ENCODE measurements at regions not wholly inside any gene's neighbourhood (a gene's known extent, or its start where the extent isn't known, plus 50 kb on each side); places are given as distances from the start of the nearest gene placed in this dataset.

GRCh38 chrX:151828439-151829080, 84.1 kb upstream of the MAGEA4 start:
- no peak for TF ChIP-seq POLR2AphosphoS5 (IDR thresholded peaks at IDR 0.05)
- no peak for TF ChIP-seq CTCF (IDR thresholded peaks at IDR 0.05; ENCODE audit: poor library complexity, severe bottlenecking)
- no peak for TF ChIP-seq MXI1 (conservative IDR thresholded peaks at IDR 0.05; ENCODE audit: poor library complexity, severe bottlenecking)
- TF ChIP-seq RAD21 (conservative IDR thresholded peaks at IDR 0.05) = no peak
- TF ChIP-seq EZH2 (IDR thresholded peaks at IDR 0.05; ENCODE audit: borderline replicate concordance, insufficient read depth, low read length, poor library complexity, severe bottlenecking) = no peak
- no peak for TF ChIP-seq EP300 (conservative IDR thresholded peaks at IDR 0.05; ENCODE audit: poor library complexity, severe bottlenecking)
- TF ChIP-seq, protein P1, sequence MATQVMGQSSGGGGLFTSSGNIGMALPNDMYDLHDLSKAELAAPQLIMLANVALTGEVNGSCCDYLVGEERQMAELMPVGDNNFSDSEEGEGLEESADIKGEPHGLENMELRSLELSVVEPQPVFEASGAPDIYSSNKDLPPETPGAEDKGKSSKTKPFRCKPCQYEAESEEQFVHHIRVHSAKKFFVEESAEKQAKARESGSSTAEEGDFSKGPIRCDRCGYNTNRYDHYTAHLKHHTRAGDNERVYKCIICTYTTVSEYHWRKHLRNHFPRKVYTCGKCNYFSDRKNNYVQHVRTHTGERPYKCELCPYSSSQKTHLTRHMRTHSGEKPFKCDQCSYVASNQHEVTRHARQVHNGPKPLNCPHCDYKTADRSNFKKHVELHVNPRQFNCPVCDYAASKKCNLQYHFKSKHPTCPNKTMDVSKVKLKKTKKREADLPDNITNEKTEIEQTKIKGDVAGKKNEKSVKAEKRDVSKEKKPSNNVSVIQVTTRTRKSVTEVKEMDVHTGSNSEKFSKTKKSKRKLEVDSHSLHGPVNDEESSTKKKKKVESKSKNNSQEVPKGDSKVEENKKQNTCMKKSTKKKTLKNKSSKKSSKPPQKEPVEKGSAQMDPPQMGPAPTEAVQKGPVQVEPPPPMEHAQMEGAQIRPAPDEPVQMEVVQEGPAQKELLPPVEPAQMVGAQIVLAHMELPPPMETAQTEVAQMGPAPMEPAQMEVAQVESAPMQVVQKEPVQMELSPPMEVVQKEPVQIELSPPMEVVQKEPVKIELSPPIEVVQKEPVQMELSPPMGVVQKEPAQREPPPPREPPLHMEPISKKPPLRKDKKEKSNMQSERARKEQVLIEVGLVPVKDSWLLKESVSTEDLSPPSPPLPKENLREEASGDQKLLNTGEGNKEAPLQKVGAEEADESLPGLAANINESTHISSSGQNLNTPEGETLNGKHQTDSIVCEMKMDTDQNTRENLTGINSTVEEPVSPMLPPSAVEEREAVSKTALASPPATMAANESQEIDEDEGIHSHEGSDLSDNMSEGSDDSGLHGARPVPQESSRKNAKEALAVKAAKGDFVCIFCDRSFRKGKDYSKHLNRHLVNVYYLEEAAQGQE (IDR thresholded peaks at IDR 0.05; ENCODE audit: borderline replicate concordance) = no peak
